GM19372 (cell line): ENCODE measurements at regions not wholly inside any gene's neighbourhood (a gene's known extent, or its start where the extent isn't known, plus 50 kb on each side); places are given as distances from the start of the nearest gene placed in this dataset.
"Not testable (repeated sequence)": the region's sequence is repeated elsewhere in the genome, so short reads cannot be mapped to it uniquely, and the experiment has no call there.

ENCODE experiments used
- ATAC-seq: cut with Tn5 transposase; IDR thresholded peaks from one replicate; pipeline ENCODE4 v1.9.1; 2021; ENCODE audit warnings: mild to moderate bottlenecking, low read depth, moderate library complexity; ENCODE audit not compliant: unreplicated experiment

GRCh38 chr9:21688108-21689102, 114.0 kb upstream of the MTAP start:
- no peak for ATAC-seq

DNA sequence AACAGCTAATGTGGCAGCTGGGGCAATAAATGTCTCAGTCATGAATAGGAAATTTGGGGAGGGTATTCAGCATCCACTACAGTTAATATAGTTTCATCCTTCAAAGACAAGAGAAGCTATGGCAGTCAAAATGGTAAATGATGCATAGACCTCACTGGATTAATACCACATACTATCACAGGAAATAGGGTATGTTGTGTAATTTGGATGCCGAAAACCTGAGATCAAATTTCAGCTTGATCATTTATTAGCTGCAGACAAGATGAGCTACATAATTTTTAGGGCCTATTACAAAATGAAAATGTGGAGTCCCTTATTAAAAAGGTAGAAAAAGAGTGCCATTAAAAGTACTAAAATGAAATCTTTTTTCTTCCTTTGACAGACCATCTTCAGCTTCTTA, 112.6 kb upstream of the MTAP start:
- ATAC-seq: no peak

- no peak for ATAC-seq
Measured at GRCh38 chr9:21690561-21690960, 111.9 kb upstream of the MTAP start.

- no peak for ATAC-seq
Measured at GRCh38 chr9:21692390-21692789, 110.0 kb upstream of the MTAP start.

DNA sequence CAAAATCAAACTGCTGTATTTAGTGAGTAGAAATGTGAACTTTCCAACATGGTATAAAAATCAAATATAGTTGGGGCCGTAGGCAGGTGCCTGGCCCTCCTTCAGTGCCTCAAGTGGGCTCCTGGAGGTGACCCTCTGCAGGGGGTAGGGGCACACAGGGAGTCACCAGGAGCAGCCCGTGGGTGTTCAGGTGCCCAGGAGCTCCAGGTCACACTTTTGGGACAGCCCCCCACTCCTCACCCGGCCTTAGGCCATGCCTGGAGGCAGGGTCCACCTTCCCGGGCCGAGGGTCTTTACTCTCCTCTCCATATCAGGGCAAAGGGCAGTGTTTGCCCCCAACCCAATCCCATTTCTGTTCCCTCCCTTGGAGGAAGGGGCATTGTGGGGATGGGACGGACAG, 108.0 kb upstream of the MTAP start:
- ATAC-seq: no peak

GRCh38 chr9:21695443-21695842, 107.0 kb upstream of the MTAP start:
- ATAC-seq: no peak

- no peak for ATAC-seq
Measured at GRCh38 chr9:21695874-21696341, 106.5 kb upstream of the MTAP start.

DNA sequence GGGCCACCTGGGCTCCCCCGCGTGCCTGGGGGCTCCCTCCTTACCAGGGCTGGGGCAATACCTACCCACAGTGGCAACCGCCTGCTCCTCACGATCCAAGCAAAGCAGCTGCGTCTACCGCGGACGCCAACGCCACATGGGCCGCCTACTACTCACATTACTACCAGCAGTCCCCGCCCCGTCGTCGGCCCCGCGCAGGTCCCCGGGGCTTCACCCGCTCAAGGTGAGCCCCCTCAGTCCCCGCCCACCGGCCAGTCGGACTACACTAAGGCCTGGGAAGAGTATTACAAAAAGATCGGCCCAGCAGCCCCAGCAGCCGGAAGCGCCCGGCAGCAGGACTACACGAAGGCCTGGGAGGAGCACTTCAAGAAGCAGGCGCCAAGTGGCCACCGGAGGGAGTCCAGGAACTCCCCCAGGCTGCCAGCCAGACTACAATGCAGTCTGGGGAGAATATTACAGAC, 106.0 kb upstream of the MTAP start:
- ATAC-seq: no peak

GRCh38 chr9:21708260-21708711, 94.2 kb upstream of the MTAP start:
- ATAC-seq: no peak

GRCh38 chr9:21708856-21709255, 93.6 kb upstream of the MTAP start:
- ATAC-seq: no peak

GRCh38 chr9:21709464-21710058, 92.9 kb upstream of the MTAP start:
- peak; percentile 82 for ATAC-seq

DNA sequence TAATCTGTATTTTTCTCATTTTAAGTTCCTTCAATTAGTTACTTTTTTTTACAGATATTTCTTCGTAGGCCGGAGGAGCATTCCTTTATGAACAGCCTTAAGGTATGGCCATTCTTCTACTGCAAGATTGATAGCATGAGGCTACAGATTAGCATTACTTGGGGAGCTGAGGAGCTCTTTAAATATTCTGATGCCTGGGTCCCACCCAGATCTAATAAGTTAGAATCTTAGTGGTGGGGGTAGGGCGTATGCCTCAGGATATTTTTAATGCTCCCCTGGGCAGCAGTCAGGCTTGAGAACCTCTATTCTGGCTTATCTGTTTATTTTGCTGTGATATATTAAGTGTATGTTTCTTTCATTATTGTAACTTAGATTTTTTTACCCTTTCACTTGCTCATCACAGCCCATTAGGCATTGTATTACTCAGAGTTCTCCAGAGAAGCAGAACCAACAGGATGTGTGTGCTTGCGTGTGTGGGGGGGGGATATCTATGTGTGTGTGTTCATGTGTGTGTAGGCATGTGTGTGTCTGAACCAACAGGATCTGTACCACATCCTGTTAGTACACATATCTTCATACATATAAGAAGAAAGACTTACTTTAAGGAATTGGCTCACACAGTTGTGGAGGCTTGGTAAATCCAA, 91.8 kb upstream of the MTAP start:
- no peak for ATAC-seq

GRCh38 chr9:21711504-21711903, 90.9 kb upstream of the MTAP start:
- no peak for ATAC-seq

DNA sequence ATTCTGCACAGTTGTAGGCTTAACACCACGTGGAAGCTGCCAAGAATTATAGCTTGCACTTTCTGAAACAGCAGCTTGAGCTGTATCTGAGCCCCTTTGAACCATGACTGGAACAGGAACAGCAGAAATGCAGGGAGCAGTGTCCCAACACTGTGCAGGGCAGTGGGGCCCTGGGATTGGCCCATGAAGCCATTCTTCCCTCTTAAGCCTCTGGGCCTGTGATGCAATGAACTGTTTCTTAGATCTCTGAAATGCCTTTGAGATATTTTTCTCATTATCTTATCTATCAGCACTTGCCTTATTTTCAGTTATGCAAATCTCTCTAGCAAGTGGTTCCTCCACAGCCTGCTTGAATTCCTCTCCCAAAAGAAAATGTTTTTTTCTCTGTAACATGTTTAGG, 87.0 kb upstream of the MTAP start:
- no peak for ATAC-seq

DNA sequence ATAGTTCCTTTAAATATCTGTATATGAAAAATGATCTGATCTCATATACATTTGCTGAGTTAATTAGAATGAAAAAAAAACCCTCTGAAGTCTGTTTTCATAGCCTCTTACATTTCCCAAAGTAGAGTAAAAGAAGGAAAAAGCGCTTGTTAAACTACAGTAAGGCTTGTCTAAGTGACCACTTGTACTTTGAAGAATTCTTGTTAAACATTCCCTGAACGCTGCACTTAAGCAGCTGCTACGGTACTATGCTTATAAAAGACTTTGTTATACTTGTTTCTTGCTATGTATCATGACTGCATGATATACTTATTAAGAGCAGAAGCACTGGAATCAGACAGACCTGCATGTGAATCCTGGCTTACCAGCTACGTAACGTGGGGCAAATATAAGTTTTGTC, 81.7 kb upstream of the MTAP start:
- no peak for ATAC-seq

- not testable (repeated sequence) for ATAC-seq
Measured at GRCh38 chr9:21727411-21727810, 75.0 kb upstream of the MTAP start.

DNA sequence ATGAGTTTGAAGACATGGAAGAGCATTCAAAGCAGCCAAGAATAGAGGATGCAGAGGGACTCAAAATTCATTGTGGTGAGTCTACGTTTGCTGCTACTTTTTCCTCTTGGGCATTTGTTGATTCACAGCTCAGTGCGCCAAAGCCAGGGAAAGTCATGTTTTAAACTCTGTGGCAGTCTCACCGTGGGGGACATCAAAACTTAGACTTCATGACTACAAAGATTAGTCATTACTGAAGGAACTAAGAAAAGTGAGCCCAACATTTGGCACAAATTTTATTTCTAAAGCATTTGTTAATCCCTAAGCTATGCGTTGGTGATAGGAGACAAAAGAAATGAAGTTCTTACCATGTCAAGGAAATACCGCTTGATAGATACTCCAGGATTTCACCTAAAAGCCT, 73.7 kb upstream of the MTAP start:
- ATAC-seq: no peak

- ATAC-seq: no peak
Measured at GRCh38 chr9:21729648-21730047, 72.8 kb upstream of the MTAP start.

DNA sequence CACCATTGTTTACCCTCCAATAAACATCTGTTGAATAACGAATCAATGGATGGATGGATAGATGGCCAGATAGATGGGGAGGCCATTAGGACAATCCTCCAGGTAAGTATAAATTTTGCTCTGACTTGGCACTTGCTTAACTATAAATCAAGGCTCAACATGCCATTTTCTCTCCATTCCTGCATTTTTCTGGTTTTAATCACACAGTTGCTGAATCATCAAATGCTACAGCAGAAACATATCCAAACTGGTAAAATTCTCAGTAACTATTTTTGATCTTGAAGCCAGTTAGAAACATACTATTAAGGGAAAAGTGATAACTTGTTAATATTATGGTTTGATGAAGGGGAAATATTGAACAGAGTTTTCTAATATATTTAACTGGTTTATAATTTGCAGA, 71.5 kb upstream of the MTAP start:
- ATAC-seq: no peak

GRCh38 chr9:21741151-21741550, 61.3 kb upstream of the MTAP start:
- ATAC-seq: no peak

DNA sequence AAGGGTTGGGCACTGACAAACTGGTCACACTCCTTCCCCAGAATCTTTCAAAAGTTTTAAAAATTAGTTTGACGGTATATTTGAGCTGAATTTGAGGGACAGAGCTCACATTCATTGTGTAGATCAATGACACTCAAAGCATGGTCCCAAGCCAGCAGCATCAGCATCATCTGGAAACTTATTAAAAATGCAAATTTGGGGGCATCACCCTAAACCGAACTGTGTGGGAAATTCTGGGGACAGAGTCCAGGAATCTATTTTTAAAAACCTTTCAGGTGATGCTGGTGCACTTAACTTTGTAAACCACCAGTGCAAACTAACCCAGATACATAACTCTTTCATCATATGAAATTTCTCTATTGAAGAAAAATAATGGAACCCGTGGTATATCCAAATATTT, 58.1 kb upstream of the MTAP start:
- no peak for ATAC-seq
